Calu3 (cell line): ENCODE measurements at regions not wholly inside any gene's neighbourhood (a gene's known extent, or its start where the extent isn't known, plus 50 kb on each side); places are given as distances from the start of the nearest gene placed in this dataset.

Experiments
- BruUV-seq: library from RNA; stranded (reverse); fragments of 400-500 nt; replicated peaks from 2 replicates; lab custom pipeline; 2021; lab: Mats Ljungman, UMichigan
- CTCF ChIA-PET: fragments of 300-600 bp; sonication (Branson Sonifier 250); formaldehyde crosslinking; loops from one replicate; lab custom pipeline; 2022; ENCODE audit warnings: antibody characterized with exemption; lab: Charles Lee
- DNase-seq: peaks from one replicate; pipeline ENCODE4 v3.0.0; 2022
- H3K27ac Mint-ChIP-seq: one replicate; pipeline ENCODE4 v1.8.0; 2022; ENCODE audit warnings: mixed read lengths; ENCODE audit not compliant: unreplicated experiment
- H3K27me3 Mint-ChIP-seq: one replicate; pipeline ENCODE4 v1.8.0; 2022; ENCODE audit warnings: mixed read lengths; ENCODE audit not compliant: unreplicated experiment
- H3K36me3 Mint-ChIP-seq: one replicate; pipeline ENCODE4 v1.8.0; 2022; ENCODE audit warnings: mild to moderate bottlenecking, moderate library complexity, mixed read lengths; ENCODE audit not compliant: insufficient read depth, unreplicated experiment
- H3K4me1 Mint-ChIP-seq: one replicate; pipeline ENCODE4 v1.8.0; 2022; ENCODE audit warnings: mild to moderate bottlenecking, low read depth, mixed read lengths; ENCODE audit not compliant: unreplicated experiment
- H3K4me3 Mint-ChIP-seq: one replicate; pipeline ENCODE4 v1.8.0; 2022; ENCODE audit warnings: mild to moderate bottlenecking, low read depth, moderate library complexity, mixed read lengths; ENCODE audit not compliant: unreplicated experiment
- H3K9me3 Mint-ChIP-seq: one replicate; pipeline ENCODE4 v1.8.0; 2022; ENCODE audit warnings: low read depth, mixed read lengths; ENCODE audit not compliant: unreplicated experiment
- CTCF ChIP-seq: fragments of 200-600 bp; IDR thresholded peaks from one replicate; pipeline ENCODE4 v1.8.0; 2022; ENCODE audit warnings: antibody characterized with exemption; ENCODE audit not compliant: unreplicated experiment
- intact Hi-C: fragments of 100-400 bp; cut with micrococcal nuclease; formaldehyde crosslinking; loops from one replicate; pipeline ENCODE4 v1.10.0; 2022; ENCODE audit not compliant: unreplicated experiment

- no TSS peak for BruUV-seq
- Mint-ChIP-seq H3K4me1 (no peaks in the 10 kb centered on the region), H3K9me3 (peaks cover 5% of the 10 kb centered on the region), H3K4me3 (no peak overlapping the region), H3K27ac (no peak overlapping the region), H3K27me3 (no peaks in the 10 kb centered on the region), H3K36me3 (no peaks in the 10 kb centered on the region)
- no peak for TF ChIP-seq CTCF
- no peak for DNase-seq
- CTCF ChIA-PET, result no interaction called here
- intact Hi-C loops, result no loop called here
Measured at GRCh38 chr14:98274596-98274995, 997.4 kb downstream of the BCL11B start.

GRCh38 chr14:98278800-98279199 is 993.2 kb downstream of the BCL11B start:
- DNase-seq, result no peak
- Mint-ChIP-seq H3K9me3 (peaks cover 7% of the 10 kb centered on the region), H3K27ac (no peak overlapping the region), H3K4me1 (no peaks in the 10 kb centered on the region), H3K36me3 (no peaks in the 10 kb centered on the region), H3K4me3 (no peak overlapping the region), H3K27me3 (no peaks in the 10 kb centered on the region)
- CTCF ChIA-PET, result no interaction called here
- intact Hi-C loops, result no loop called here
- BruUV-seq, result no TSS peak
- no peak for TF ChIP-seq CTCF

- H3K4me3 Mint-ChIP-seq, result no peak overlapping the region
- H3K9me3 Mint-ChIP-seq, result peaks cover 7% of the 10 kb centered on the region
- no TSS peak for BruUV-seq
- DNase-seq, result no peak
- H3K36me3 Mint-ChIP-seq, result no peaks in the 10 kb centered on the region
- no peak for TF ChIP-seq CTCF
- no peaks in the 10 kb centered on the region for H3K27me3 Mint-ChIP-seq
- intact Hi-C loops, result no loop called here
- CTCF ChIA-PET, result no interaction called here
- H3K27ac Mint-ChIP-seq, result no peak overlapping the region
- no peaks in the 10 kb centered on the region for H3K4me1 Mint-ChIP-seq
Measured at GRCh38 chr14:98280436-98280835, 991.6 kb downstream of the BCL11B start.

GRCh38 chr14:98288825-98289224 is 983.2 kb downstream of the BCL11B start:
- intact Hi-C loops, result loop anchor here (1.0 kb wide), 1 partner anchor 46 kb away; no protein-coding TSS in a partner anchor
- no TSS peak for BruUV-seq
- CTCF ChIA-PET, result interaction anchor here (0.7 kb wide), 1 partner anchor 759 kb away, joined by 5 read pairs; no protein-coding TSS in a partner anchor
- no peaks in the 10 kb centered on the region for H3K36me3 Mint-ChIP-seq
- H3K27ac Mint-ChIP-seq, result no peak overlapping the region
- peaks cover 7% of the 10 kb centered on the region for H3K9me3 Mint-ChIP-seq
- no peak for DNase-seq
- H3K4me1 Mint-ChIP-seq, result no peaks in the 10 kb centered on the region
- no peak for TF ChIP-seq CTCF
- H3K27me3 Mint-ChIP-seq, result no peaks in the 10 kb centered on the region
- no peak overlapping the region for H3K4me3 Mint-ChIP-seq
